HCT116 (cell line): ENCODE measurements at regions not wholly inside any gene's neighbourhood (a gene's known extent, or its start where the extent isn't known, plus 50 kb on each side); places are given as distances from the start of the nearest gene placed in this dataset.

Experiments used
- ATAC-seq: fragments of 200-7000 bp; cut with Tn5 transposase; 2 replicates; pipeline ENCODE4 v1.9.1; 2020; ENCODE audit warnings: mild to moderate bottlenecking, moderate library complexity
- BruUV-seq: library from RNA; stranded (reverse); fragments of 400-500 nt; replicated peaks from 2 replicates; lab custom pipeline; 2021; lab: Mats Ljungman, UMichigan
- CTCF ChIA-PET: fragments of 300-600 bp; sonication (Branson Sonifier 250); formaldehyde crosslinking; loops from one replicate; lab custom pipeline; 2021; ENCODE audit warnings: antibody characterized with exemption; lab: Charles Lee
- POLR2A ChIA-PET: fragments of 300-600, 350-600 bp; sonication (Branson Sonifier 250); formaldehyde crosslinking; loops from one replicate; lab custom pipeline; 2021; ENCODE audit warnings: antibody characterized with exemption; lab: Charles Lee
- RAD21 ChIA-PET, 2 experiments: fragments of 300-600 bp; sonication (Branson Sonifier 250); formaldehyde crosslinking; loops; one replicate each; lab custom pipeline; 2023; ENCODE audit warnings: low total read pairs in 2 of 2; ENCODE audit not compliant: uncharacterized antibody in 2 of 2, unreplicated experiment in 2 of 2, low non-redundant PET in 1 of 2; lab: Charles Lee
- DNase-seq: peaks from one replicate; pipeline ENCODE4 v3.0.0-alpha.2; 2010; ENCODE audit warnings: low read depth, low spot score
- H2AFZ ChIP-seq: fragments of 200-600 bp; shearing (Covaris generic), sonication (generic); 2 replicates; pipeline ENCODE4 v1.6.1; 2017; ENCODE audit warnings: low read depth, mixed run types, mixed read lengths, antibody characterized with exemption, low read length; ENCODE audit not compliant: poor library complexity, severe bottlenecking
- H3K27ac ChIP-seq: 2 replicates; pipeline ENCODE4 v1.5.1; 2012; ENCODE audit warnings: low read depth, low read length
- H3K27me3 ChIP-seq: fragments of 200-600 bp; sonication (generic); 2 replicates; pipeline ENCODE4 v1.6.1; 2016; ENCODE audit warnings: mixed run types, low read length, mixed read lengths; ENCODE audit not compliant: insufficient read depth
- H3K36me3 ChIP-seq, 2 experiments: fragments of 200-500 bp in 1 of 2; fragments of 200-600 bp in 1 of 2; sonication (Bioruptor generic) in 1 of 2; sonication (generic) in 1 of 2; 2 replicates each; pipeline versions ENCODE4 v1.5.1 to v1.6.1; 2014 to 2016; ENCODE audit warnings: low read length in 2 of 2, inconsistent platforms in 1 of 2, mixed read lengths in 1 of 2, mixed run types in 1 of 2; ENCODE audit not compliant: insufficient read depth in 2 of 2, control insufficient read depth in 1 of 2
- H3K4me1 ChIP-seq, 2 experiments: fragments of 200-600 bp in 1 of 2; sonication (generic) in 1 of 2; 2 replicates each; pipeline versions ENCODE4 v1.5.1 to v1.6.1; 2012 to 2017; ENCODE audit warnings: low read length in 2 of 2, inconsistent platforms in 1 of 2, mild to moderate bottlenecking in 1 of 2, mixed read lengths in 1 of 2, mixed run types in 1 of 2, moderate library complexity in 1 of 2; ENCODE audit not compliant: insufficient read depth in 2 of 2, control insufficient read depth in 1 of 2
- H3K4me2 ChIP-seq: fragments of 200-600 bp; sonication (generic); 2 replicates; pipeline ENCODE4 v1.6.1; 2017; ENCODE audit warnings: mixed run types, low read length, mixed read lengths
- H3K4me3 ChIP-seq, 2 experiments: fragments of 200-600 bp in 1 of 2; sonication (generic) in 1 of 2; replicated peaks in 1 of 2; 2 replicates each; pipeline ENCODE4 v1.5.1; 2011 to 2016; ENCODE audit warnings: low read length in 2 of 2, control low read depth in 1 of 2, low read depth in 1 of 2, mild to moderate bottlenecking in 1 of 2, mixed read lengths in 1 of 2, mixed run types in 1 of 2
- H3K79me2 ChIP-seq: fragments of 200-600 bp; sonication (generic); 2 replicates; pipeline ENCODE4 v1.6.1; 2017; ENCODE audit warnings: mild to moderate bottlenecking, mixed run types, low read length, moderate library complexity, mixed read lengths; ENCODE audit not compliant: insufficient read depth
- H3K9ac ChIP-seq: fragments of 200-600 bp; sonication (generic); 2 replicates; pipeline ENCODE4 v1.6.1; 2016; ENCODE audit warnings: low read length, mixed read lengths
- H3K9me2 ChIP-seq: fragments of 200-600 bp; sonication (generic), shearing (Covaris generic); 2 replicates; pipeline ENCODE4 v1.6.1; 2017; ENCODE audit warnings: mixed run types, mild to moderate bottlenecking, moderate library complexity; ENCODE audit not compliant: insufficient read depth
- H3K9me3 ChIP-seq, 2 experiments: fragments of 200-500 bp in 1 of 2; fragments of 200-600 bp in 1 of 2; sonication (Bioruptor generic) in 1 of 2; sonication (generic) in 1 of 2; 2 replicates each; pipeline ENCODE4 v1.6.1; 2014 to 2017; ENCODE audit warnings: low read length in 2 of 2, mixed read lengths in 2 of 2, inconsistent platforms in 1 of 2, low read depth in 1 of 2, mild to moderate bottlenecking in 1 of 2, mixed run types in 1 of 2, moderate library complexity in 1 of 2; ENCODE audit not compliant: control insufficient read depth in 1 of 2, insufficient read depth in 1 of 2
- H4K20me1 ChIP-seq: fragments of 200-600 bp; sonication (generic), shearing (Covaris generic); 2 replicates; pipeline ENCODE4 v1.6.1; 2017; ENCODE audit warnings: mixed run types, mild to moderate bottlenecking, moderate library complexity; ENCODE audit not compliant: insufficient read depth
- CBX3 ChIP-seq: IDR thresholded peaks from 2 replicates; pipeline ENCODE4 v1.6.1; 2012; ENCODE audit warnings: low read depth
- CEBPB ChIP-seq: IDR thresholded peaks from 2 replicates; pipeline ENCODE4 v1.6.1; 2012; ENCODE audit warnings: low read depth
- ELF1 ChIP-seq: IDR thresholded peaks from 2 replicates; pipeline ENCODE4 v1.6.1; 2012; ENCODE audit warnings: low read depth, borderline replicate concordance
- EZH2 ChIP-seq: fragments of 200-600 bp; sonication (generic); IDR thresholded peaks from 2 replicates; pipeline ENCODE4 v1.6.1; 2017; ENCODE audit warnings: antibody characterized with exemption, mixed run types
- JUND ChIP-seq: IDR thresholded peaks from 2 replicates; pipeline ENCODE4 v1.6.1; 2012
- MAX ChIP-seq: IDR thresholded peaks from 2 replicates; pipeline ENCODE4 v1.6.1; 2012
- SIN3A ChIP-seq: IDR thresholded peaks from 2 replicates; pipeline ENCODE4 v1.6.1; 2012; ENCODE audit warnings: low read depth
- SP1 ChIP-seq: IDR thresholded peaks from 2 replicates; pipeline ENCODE4 v1.6.1; 2012; ENCODE audit warnings: low read depth
- SRF ChIP-seq: IDR thresholded peaks from 2 replicates; pipeline ENCODE4 v1.6.1; 2012; ENCODE audit warnings: low read depth
- ZFX ChIP-seq: fragments of 450-650 bp; IDR thresholded peaks from 2 replicates; pipeline ENCODE4 v1.6.1; 2017
- ZNF274 ChIP-seq: fragments of 200-500 bp; sonication (Bioruptor generic); IDR thresholded peaks from 2 replicates; pipeline ENCODE4 v1.6.1; 2014; ENCODE audit warnings: mild to moderate bottlenecking, low read depth, low read length, inconsistent platforms
- intact Hi-C: fragments of 100-400 bp; cut with micrococcal nuclease; formaldehyde crosslinking; loops from 2 replicates; pipeline ENCODE4 v1.10.0; 2022

- no TSS peak for BruUV-seq
- CTCF ChIA-PET, result no interaction called here
- no peak for TF ChIP-seq ZNF274
- intact Hi-C loops, result no loop called here
- no peak overlapping the region for H3K4me3 ChIP-seq
- H3K9me3 ChIP-seq, result no peaks in the 10 kb centered on the region
- H3K79me2 ChIP-seq, result no peaks in the 10 kb centered on the region
- no peaks in the 10 kb centered on the region for H4K20me1 ChIP-seq
- RAD21 ChIA-PET, result no interaction called here
- DNase-seq (no peak), ATAC-seq (no peak)
- H3K27ac ChIP-seq, result no peak overlapping the region
- no peak overlapping the region for H3K9ac ChIP-seq
- no peaks in the 10 kb centered on the region for H3K36me3 ChIP-seq
- no peak overlapping the region for H3K4me2 ChIP-seq
- H3K9me2 ChIP-seq, result no peaks in the 10 kb centered on the region
- H2AFZ ChIP-seq, result no peak overlapping the region
- POLR2A ChIA-PET, result no interaction called here
- H3K27me3 ChIP-seq, result no peaks in the 10 kb centered on the region
- H3K4me1 ChIP-seq, result no peaks in the 10 kb centered on the region
Measured at GRCh38 chr11:130778705-130779104, 137.6 kb downstream of the SNX19 start.

GRCh38 chr11:130779267-130779666 lies 137.0 kb downstream of the SNX19 start:
- TF ChIP-seq MAX (no peak), EZH2 (no peak), CBX3 (no peak), SRF (no peak), ELF1 (no peak), JUND (no peak), SIN3A (no peak), CEBPB (no peak), ZFX (no peak), SP1 (no peak)
- Histone ChIP-seq H3K9me2 (no peaks in the 10 kb centered on the region), H3K4me2 (no peak overlapping the region), H3K27me3 (no peaks in the 10 kb centered on the region), H3K4me1 (no peaks in the 10 kb centered on the region), H3K27ac (no peak overlapping the region), H3K36me3 (no peaks in the 10 kb centered on the region), H3K9me3 (no peaks in the 10 kb centered on the region), H3K4me3 (no peak overlapping the region), H3K9ac (no peak overlapping the region), H2AFZ (no peak overlapping the region), H3K79me2 (no peaks in the 10 kb centered on the region), H4K20me1 (no peaks in the 10 kb centered on the region)
- BruUV-seq, result no TSS peak
- RAD21 ChIA-PET, result no interaction called here
- no peak for ATAC-seq
- DNase-seq, result no peak
- POLR2A ChIA-PET, result no interaction called here
- CTCF ChIA-PET, result no interaction called here
- intact Hi-C loops, result no loop called here
